K562 (cell line): ENCODE measurements at regions not wholly inside any gene's neighbourhood (a gene's known extent, or its start where the extent isn't known, plus 50 kb on each side); places are given as distances from the start of the nearest gene placed in this dataset.

Source experiments
- MAFF ChIP-seq: IDR thresholded peaks from 2 replicates; pipeline ENCODE4 v1.6.1; 2012; ENCODE audit warnings: low read length, improper control_type of control experiment
- MYNN ChIP-seq, 2 experiments: sonication (generic); formaldehyde crosslinking in 1 of 2; IDR thresholded peaks; 2 replicates each; pipeline versions ENCODE4 v1.5.0 to v1.6.1; 2016 to 2020; ENCODE audit warnings: antibody characterized with exemption in 1 of 2, missing genetic modification reagents in 1 of 2
- ZNF57 ChIP-seq: fragments of 450-650 bp; formaldehyde crosslinking; IDR thresholded peaks from 2 replicates; pipeline ENCODE4 v1.4.0; 2020; ENCODE audit warnings: mild to moderate bottlenecking, moderate library complexity
- TF ChIP-seq, protein P1 (sequence below), 2 experiments: fragments of 450-650 bp in 1 of 2; sonication (generic) in 1 of 2; formaldehyde crosslinking in 1 of 2; IDR thresholded peaks; 2 replicates each; pipeline versions ENCODE4 v1.7.1 to v1.9.0; 2016 to 2022; ENCODE audit warnings: inconsistent platforms in 1 of 2, mild to moderate bottlenecking in 1 of 2, missing genetic modification reagents in 1 of 2

DNA sequence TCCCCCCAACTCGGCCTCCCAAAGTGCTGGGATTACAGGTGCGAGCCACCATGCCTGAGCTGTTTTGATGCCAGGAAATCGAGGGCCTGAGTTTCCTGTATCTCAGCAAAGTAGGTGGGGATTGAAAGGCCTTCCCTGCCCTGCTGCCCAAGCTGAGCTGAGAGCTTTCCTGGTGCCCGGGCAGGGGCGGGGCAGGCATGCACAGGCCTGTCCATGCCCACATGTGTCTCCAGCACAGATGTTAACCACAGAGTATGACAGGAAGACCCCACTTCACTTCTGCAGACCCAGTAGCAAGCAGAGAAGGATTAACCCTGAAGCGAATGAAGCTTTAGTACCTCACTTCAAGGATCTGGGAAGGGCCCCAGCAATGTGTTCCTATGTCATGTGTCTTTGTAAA lies 66.0 kb downstream of the GPR6 start (continued):
- TF ChIP-seq, protein P1, sequence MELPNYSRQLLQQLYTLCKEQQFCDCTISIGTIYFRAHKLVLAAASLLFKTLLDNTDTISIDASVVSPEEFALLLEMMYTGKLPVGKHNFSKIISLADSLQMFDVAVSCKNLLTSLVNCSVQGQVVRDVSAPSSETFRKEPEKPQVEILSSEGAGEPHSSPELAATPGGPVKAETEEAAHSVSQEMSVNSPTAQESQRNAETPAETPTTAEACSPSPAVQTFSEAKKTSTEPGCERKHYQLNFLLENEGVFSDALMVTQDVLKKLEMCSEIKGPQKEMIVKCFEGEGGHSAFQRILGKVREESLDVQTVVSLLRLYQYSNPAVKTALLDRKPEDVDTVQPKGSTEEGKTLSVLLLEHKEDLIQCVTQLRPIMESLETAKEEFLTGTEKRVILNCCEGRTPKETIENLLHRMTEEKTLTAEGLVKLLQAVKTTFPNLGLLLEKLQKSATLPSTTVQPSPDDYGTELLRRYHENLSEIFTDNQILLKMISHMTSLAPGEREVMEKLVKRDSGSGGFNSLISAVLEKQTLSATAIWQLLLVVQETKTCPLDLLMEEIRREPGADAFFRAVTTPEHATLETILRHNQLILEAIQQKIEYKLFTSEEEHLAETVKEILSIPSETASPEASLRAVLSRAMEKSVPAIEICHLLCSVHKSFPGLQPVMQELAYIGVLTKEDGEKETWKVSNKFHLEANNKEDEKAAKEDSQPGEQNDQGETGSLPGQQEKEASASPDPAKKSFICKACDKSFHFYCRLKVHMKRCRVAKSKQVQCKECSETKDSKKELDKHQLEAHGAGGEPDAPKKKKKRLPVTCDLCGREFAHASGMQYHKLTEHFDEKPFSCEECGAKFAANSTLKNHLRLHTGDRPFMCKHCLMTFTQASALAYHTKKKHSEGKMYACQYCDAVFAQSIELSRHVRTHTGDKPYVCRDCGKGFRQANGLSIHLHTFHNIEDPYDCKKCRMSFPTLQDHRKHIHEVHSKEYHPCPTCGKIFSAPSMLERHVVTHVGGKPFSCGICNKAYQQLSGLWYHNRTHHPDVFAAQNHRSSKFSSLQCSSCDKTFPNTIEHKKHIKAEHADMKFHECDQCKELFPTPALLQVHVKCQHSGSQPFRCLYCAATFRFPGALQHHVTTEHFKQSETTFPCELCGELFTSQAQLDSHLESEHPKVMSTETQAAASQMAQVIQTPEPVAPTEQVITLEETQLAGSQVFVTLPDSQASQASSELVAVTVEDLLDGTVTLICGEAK (IDR thresholded peaks at IDR 0.05): no peak
- TF ChIP-seq, protein P1 (CRISPR knock-in tag; IDR thresholded peaks at IDR 0.05): no peak
- TF ChIP-seq MAFF (no peak), ZNF57 (CRISPR knock-in tag) (no peak), MYNN (IDR thresholded peaks at IDR 0.05) (no peak), MYNN (CRISPR knock-in tag; IDR thresholded peaks at IDR 0.05) (no peak)
